Urothelium cell line (cell line): ENCODE measurements at regions not wholly inside any gene's neighbourhood (a gene's known extent, or its start where the extent isn't known, plus 50 kb on each side); places are given as distances from the start of the nearest gene placed in this dataset.
"Not testable (repeated sequence)": the region's sequence is repeated elsewhere in the genome, so short reads cannot be mapped to it uniquely, and the experiment has no call there.

Source experiments
- DNase-seq: peaks from one replicate; pipeline ENCODE4 v3.0.0; 2011; ENCODE audit warnings: low spot score, mixed read lengths
- FAIRE-seq: peaks from 2 replicates; lab custom pipeline; 2011; peaks lifted over from hg19 to GRCh38; lab: Jason Lieb, UNC

DNA sequence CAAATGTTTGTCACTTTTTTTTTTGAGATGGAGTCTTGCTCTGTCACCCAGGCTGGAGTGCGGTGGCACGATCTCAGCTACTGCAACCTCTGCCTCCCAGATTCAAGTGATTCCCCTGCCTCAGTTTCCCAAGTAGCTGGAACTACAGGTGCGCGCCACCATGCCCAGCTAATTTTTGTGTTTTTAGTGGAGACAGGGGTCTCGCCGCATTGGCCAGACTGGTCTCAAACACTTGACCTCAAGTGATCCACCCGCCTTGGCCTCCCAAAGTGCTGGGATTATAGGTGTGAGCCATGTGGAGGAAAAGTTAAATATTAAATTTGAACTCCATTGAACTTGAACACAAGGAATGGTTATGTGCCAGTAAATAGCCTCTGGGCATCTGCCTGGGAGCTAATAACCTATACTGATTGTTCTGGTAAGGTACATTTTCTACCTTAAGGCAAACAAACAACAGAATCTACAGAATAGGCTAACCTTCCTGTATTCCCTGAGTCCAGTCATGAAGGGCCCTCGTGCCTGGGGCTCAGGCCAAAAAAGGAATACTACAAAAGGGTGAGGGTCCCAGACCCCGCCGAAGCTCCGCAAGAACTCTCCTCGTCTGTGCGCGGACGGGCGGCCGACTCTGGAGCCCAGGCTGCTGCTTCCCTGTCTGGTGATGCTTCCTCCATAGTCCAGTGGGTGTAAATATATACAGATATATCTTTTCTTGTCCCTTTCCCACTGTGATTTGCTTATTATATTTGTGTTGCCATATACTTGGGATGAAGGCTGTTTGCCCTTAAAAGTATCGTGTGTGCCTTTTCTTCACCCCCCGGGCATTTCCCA, 74.0 kb upstream of the EIF5 start:
- FAIRE-seq (no peak), DNase-seq (no peak)

- DNase-seq (peak; percentile 31), FAIRE-seq (no peak)
Observed at GRCh38 chr14:103260629-103261124, 73.4 kb upstream of the EIF5 start.

DNA sequence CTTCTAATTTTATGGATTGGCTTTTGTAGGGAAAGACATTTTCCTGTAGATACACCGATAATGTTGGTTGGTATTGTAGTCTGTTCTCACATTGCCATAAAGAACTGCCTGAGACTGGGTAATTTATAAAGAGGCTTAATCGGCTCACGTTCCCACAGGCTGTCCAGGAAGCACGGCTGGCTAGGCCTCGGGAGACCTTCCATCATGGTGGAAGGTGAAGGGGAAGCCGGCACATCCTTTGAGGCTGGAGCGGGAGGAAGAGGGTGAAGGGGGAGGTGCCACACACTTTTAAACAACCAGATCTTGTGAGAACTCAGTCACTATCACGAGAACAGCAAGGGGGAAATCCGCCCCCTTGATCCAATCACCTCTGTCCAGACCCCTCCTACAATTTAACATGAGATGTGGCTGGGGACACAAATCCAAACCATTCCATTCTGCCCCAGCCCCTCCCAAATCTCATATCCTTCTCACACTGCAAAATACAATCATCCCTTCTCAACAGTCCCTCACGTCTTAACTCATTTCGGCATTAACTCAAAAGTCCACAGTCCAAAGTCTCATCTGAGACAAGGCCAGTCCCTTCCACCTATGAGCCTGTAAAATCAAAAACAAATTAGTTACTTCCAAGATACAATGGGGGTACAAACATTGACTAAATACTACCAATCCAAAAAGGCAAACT, 66.7 kb upstream of the EIF5 start:
- FAIRE-seq (no peak), DNase-seq (no peak)

GRCh38 chr14:103271189-103271588, 62.8 kb upstream of the EIF5 start:
- DNase-seq (no peak), FAIRE-seq (no peak)

GRCh38 chr14:103273145-103273744, 60.8 kb upstream of the EIF5 start:
- no peak for FAIRE-seq
- DNase-seq = no peak

DNA sequence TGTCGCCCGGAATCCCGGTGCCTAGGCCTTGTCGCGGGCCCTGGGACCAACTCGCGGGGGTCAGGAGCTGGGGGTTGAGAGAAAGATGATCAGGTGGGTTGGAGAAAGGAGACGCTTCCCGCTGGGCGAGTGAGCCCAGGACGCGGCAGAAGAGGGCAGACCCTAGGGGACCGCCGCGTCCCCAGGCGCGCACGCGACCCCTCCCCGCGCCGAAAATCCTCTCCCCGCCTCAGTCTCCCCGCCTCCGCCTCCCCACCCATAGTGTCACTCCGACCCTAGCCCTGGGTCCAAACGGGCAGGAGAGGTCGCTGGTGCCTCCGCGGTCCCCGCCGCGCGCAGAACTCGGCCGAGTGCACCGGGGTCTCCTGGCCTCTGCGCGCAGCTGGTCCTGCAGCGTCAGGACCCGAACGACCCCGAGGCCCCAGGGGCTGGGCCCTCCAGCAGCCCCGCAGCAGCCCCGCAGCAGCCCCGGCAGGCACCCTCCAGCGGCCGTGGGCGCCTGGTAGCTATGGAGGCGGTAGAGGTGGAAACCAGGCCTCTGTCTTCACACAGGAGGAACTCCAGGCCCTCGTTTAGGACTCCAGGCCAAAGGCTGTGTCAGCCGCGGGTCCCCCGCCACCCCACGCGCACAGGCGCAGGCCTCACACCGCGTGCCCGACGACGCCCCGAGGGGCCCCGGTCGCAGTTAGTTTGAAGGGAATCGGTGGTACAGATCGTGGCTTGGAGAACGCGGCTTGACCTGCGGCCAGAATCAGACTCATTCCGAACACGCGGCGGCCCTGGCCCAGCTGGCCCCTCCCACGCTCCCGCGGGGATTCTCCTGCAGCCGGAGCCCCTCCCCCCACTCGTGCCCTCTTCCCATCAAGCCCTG, 60.1 kb upstream of the EIF5 start:
- FAIRE-seq = no peak
- DNase-seq = no peak

- DNase-seq (no peak), FAIRE-seq (no peak)
Observed at GRCh38 chr14:103275000-103275399, 59.0 kb upstream of the EIF5 start.

- DNase-seq (no peak), FAIRE-seq (no peak)
Observed at GRCh38 chr14:103277931-103278330, 56.1 kb upstream of the EIF5 start.

DNA sequence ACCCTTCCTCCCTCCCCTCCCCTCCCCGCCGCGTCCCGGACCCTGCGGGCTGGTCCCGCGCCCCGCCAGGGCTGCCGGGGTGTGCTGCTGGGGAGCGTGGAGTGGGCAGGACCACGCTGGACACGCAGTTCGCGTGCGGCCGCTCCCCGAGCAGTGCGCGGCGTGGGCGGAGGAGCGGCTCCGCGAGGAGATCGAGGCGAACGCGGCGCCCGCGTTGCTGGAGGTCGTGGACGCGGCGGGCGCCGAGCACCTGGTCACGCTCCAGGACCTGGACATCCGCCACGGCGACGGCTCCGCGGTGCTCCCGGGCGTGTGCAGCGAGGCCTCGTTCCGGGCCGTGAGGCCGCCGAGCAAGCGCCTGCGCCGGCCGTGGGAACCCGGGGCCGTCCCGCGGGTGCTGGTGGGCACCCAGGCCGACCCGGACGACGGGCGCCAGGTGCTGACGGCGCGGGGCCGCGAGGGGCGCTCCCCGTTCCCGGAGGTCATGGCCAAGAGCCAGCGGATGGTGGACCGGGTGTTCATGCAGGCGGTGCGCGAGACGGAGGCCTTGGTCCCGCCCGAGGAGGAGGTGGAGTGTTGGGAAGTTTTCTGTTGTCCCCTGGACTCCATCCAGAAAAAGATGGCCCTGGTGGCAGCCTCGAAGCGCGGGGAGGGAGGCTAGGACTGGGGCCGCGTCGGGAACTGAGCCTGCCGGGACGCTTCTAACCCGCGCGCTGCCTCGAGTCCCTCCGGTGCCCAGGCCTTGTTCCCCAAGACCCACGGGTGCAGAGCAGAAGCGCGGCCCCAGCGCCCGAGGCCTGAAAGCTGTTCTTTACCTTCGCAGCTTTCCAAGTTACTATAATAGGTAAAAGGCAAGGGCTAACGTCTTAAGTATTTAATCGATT, 54.7 kb upstream of the EIF5 start:
- no peak for DNase-seq
- no peak for FAIRE-seq

DNA sequence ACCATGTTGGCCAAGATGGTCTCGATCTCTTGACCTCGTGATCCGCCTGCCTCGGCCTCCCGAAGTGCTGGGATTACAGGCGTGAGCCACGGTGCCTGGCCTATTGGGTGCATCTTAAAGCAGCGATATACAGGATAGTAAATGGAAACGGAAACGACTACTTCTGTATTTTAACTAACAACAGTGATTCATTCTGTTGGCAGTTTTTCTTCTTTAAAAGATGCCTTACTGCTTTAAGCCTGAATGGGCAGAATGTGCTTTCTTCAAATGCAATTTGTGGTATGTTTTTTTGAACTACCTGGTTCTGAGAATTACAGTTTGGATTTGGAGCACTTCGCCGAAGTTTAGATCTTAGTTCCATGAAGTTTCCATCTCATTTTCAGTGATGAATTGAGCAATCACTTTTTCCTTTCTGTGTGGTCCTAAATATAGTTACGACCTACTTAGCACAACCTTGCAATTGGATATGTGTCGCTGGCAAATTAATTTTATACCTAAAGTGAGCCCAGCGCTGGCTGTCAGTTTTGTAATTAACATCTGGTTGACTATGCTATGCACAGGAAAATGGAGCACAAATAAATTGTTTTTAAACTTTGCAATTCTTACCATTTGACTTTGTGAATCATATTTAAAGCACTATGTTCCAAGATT, 53.6 kb upstream of the EIF5 start:
- no peak for DNase-seq
- no peak for FAIRE-seq

- no peak for DNase-seq
- FAIRE-seq = no peak
Observed at GRCh38 chr14:103281496-103282231, 52.4 kb upstream of the EIF5 start.

DNA sequence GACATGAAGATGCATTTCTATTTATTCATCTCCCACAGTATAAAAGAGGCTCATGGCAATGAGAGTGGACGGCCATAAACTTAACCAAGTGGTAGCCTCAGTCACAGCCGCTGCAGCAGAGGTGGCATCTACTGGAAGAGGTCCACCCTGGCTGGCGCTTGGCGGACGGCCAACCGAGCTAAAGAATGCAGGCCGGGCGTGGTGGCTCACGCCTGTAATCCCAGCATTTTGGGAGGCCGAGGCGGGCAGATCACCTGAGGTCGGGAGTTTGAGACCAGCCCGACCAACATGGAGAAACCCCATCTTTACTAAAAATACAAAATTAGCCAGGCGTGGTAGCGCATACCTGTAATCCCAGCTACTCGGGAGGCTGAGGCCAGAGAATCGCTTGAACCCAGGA, 51.7 kb upstream of the EIF5 start:
- FAIRE-seq, DNase-seq: not testable (repeated sequence)

DNA sequence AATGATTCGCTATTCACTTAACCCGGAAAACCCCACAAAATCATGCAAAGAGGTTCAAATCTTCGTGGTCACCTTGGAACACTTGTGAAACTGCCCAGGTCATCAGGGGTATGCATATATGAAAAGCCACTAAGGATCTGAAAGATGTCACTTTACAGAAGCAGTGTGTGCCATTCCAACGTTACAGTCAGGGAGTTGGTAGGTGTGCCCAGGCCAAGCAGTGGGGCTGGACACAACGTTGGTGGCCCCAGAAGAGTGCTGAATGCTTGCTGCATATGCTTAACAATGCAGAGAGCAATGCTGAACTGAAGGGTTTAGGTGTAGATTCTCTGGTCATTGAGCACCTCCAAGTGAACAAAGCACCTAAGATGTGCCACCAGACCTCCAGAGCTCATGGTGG, 51.1 kb upstream of the EIF5 start:
- no peak for FAIRE-seq
- no peak for DNase-seq

GRCh38 chr14:103283916-103284315, 50.1 kb upstream of the EIF5 start:
- no peak for FAIRE-seq
- no peak for DNase-seq
